MM.1S (cell line): ENCODE measurements at regions not wholly inside any gene's neighbourhood (a gene's known extent, or its start where the extent isn't known, plus 50 kb on each side); places are given as distances from the start of the nearest gene placed in this dataset.

Experiments used
- EZH2 ChIP-seq: fragments of 300-600 bp; sonication (generic); optimal IDR thresholded peaks from 2 replicates; pipeline ENCODE3; 2017; ENCODE audit warnings: low read depth, mild to moderate bottlenecking, antibody characterized with exemption, low read length, mixed read lengths
- TF ChIP-seq, protein P1 (sequence below): fragments of 300-600 bp; sonication (generic); IDR thresholded peaks from 2 replicates; pipeline ENCODE4 v1.5.1; 2016; ENCODE audit warnings: antibody characterized with exemption, low read length, mixed read lengths

DNA sequence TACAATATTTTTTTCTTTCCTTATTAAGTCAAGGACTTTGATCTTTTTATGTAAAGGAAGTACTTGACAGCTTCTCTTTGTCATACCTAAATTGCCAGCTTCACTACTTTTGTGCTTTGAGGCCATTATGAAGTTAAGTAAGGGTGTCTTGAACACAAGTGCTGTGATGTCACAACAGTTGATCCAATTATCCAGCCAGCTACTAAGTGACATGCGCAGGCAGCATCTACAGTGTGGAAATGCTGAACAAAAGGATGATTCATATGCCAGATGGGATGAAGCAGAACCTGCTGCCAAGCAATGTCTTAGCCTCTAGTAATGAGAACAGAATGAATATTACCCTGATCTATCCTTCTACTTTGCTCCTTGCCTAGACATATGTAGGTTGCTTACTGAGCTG lies 68.3 kb upstream of the TMEM244 start:
- TF ChIP-seq, protein P1, sequence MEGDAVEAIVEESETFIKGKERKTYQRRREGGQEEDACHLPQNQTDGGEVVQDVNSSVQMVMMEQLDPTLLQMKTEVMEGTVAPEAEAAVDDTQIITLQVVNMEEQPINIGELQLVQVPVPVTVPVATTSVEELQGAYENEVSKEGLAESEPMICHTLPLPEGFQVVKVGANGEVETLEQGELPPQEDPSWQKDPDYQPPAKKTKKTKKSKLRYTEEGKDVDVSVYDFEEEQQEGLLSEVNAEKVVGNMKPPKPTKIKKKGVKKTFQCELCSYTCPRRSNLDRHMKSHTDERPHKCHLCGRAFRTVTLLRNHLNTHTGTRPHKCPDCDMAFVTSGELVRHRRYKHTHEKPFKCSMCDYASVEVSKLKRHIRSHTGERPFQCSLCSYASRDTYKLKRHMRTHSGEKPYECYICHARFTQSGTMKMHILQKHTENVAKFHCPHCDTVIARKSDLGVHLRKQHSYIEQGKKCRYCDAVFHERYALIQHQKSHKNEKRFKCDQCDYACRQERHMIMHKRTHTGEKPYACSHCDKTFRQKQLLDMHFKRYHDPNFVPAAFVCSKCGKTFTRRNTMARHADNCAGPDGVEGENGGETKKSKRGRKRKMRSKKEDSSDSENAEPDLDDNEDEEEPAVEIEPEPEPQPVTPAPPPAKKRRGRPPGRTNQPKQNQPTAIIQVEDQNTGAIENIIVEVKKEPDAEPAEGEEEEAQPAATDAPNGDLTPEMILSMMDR = no peak
- TF ChIP-seq EZH2 = no peak
